PC-9 (cell line): ENCODE measurements at regions not wholly inside any gene's neighbourhood (a gene's known extent, or its start where the extent isn't known, plus 50 kb on each side); places are given as distances from the start of the nearest gene placed in this dataset.

Experiments
- EZH2 ChIP-seq: fragments of 200-600 bp; sonication (generic); IDR thresholded peaks from 2 replicates; pipeline ENCODE4 v1.8.0; 2017; ENCODE audit warnings: antibody characterized with exemption, low read depth
- TF ChIP-seq, protein P1 (sequence below): fragments of 200-600 bp; sonication (generic); conservative IDR thresholded peaks from 2 replicates; pipeline ENCODE4 v1.6.1; 2017; ENCODE audit warnings: mixed run types, antibody characterized with exemption, mild to moderate bottlenecking, moderate library complexity

DNA sequence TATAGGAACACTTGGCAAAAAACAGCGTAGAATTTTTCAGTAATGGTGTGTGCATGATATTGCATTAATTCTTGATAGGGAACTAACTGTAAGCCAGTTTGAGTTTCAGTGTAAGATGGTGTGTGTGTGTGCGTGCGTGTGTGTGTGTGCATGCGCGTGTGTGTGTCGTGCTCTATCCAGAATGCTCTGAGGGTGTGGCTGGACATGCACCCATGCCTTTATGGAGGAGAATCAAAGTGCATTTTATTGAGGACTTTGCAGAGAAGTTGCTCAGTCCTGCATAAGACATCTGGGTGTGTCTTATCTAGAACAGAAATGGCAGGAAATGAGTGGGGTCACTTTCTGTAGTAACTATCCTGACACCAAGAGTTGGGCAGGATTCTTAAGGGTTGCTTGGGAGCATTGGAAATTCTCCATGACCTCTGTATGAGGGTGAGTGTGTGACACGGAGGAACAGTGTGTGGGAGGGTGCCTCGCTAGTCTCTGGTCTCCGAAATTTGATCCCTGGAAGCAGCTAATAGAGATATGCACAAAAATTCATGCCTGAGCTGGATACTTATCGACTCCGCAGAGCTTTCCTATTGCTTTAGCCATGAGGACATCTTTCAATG, 252.2 kb downstream of the TSHZ3 start:
- TF ChIP-seq, protein P1, sequence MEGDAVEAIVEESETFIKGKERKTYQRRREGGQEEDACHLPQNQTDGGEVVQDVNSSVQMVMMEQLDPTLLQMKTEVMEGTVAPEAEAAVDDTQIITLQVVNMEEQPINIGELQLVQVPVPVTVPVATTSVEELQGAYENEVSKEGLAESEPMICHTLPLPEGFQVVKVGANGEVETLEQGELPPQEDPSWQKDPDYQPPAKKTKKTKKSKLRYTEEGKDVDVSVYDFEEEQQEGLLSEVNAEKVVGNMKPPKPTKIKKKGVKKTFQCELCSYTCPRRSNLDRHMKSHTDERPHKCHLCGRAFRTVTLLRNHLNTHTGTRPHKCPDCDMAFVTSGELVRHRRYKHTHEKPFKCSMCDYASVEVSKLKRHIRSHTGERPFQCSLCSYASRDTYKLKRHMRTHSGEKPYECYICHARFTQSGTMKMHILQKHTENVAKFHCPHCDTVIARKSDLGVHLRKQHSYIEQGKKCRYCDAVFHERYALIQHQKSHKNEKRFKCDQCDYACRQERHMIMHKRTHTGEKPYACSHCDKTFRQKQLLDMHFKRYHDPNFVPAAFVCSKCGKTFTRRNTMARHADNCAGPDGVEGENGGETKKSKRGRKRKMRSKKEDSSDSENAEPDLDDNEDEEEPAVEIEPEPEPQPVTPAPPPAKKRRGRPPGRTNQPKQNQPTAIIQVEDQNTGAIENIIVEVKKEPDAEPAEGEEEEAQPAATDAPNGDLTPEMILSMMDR = no peak
- no peak for TF ChIP-seq EZH2
